Mucosa of descending colon (tissue), 3 donors: ENCODE measurements at regions not wholly inside any gene's neighbourhood (a gene's known extent, or its start where the extent isn't known, plus 50 kb on each side); places are given as distances from the start of the nearest gene placed in this dataset.

ENCODE experiments used
- ATAC-seq: fragments of 200-7000 bp; cut with Tn5 transposase; one replicate; pipeline ENCODE4 v1.9.1; 2020; ENCODE audit warnings: mild to moderate bottlenecking, moderate library complexity
- DNase-seq, 3 donors: peaks; one replicate each; pipeline ENCODE4 v3.0.0-alpha.2; 2020
- H3K36me3 ChIP-seq: fragments of 200-600 bp; one replicate; pipeline ENCODE4 v1.8.0; 2021; ENCODE audit warnings: low read depth, mild to moderate bottlenecking
- H3K4me1 ChIP-seq: fragments of 200-600 bp; one replicate; pipeline ENCODE4 v1.8.0; 2021; ENCODE audit warnings: low read depth, mild to moderate bottlenecking
- H3K4me3 ChIP-seq: fragments of 200-600 bp; one replicate; pipeline ENCODE4 v1.8.0; 2021; ENCODE audit warnings: mild to moderate bottlenecking
- H3K9me3 ChIP-seq: fragments of 200-600 bp; one replicate; pipeline ENCODE4 v1.8.0; 2021; ENCODE audit warnings: mild to moderate bottlenecking
- intact Hi-C, 2 donors: fragments of 100-400 bp; cut with DNase I in 1 of 2; cut with micrococcal nuclease in 1 of 2; formaldehyde crosslinking; loops; one replicate each; pipeline versions ENCODE4 v1.11.0 to v1.11.1; 2022; cut with DNase I, micrococcal nuclease
- TF ChIP-seq, protein P1 (sequence below): fragments of 200-600 bp; IDR thresholded peaks from one replicate; pipeline ENCODE4 v1.8.0; 2022; ENCODE audit warnings: antibody characterized with exemption, mild to moderate bottlenecking
- donor health status: DM: no; HTN: no; CAD: no; lungs with moderate emphysema.
- donor health status: DM: no; HTN: no; CAD: no.
- donor health status: DM: no; HTN: yes; CAD: no.

DNA sequence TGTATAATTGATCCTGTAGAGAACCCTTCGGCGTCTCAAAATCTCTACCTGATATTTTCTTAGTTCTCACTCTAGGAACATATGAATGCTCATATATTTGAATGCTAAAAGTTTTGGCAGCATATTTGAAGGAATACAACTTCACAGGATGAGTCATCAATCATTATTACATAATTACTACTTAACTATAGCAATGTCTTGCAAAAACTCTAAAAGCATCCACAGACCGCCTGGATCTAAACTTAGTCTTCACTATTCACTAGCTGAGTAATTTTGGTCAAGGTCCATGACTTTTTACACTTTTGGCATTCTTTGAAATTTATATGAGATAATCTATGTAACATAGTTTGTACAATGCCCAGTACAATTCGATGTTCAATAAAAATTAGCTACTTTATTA, 194.7 kb downstream of the DTHD1 start:
- ATAC-seq (no peak), DNase-seq (no peak)
- TF ChIP-seq, protein P1, sequence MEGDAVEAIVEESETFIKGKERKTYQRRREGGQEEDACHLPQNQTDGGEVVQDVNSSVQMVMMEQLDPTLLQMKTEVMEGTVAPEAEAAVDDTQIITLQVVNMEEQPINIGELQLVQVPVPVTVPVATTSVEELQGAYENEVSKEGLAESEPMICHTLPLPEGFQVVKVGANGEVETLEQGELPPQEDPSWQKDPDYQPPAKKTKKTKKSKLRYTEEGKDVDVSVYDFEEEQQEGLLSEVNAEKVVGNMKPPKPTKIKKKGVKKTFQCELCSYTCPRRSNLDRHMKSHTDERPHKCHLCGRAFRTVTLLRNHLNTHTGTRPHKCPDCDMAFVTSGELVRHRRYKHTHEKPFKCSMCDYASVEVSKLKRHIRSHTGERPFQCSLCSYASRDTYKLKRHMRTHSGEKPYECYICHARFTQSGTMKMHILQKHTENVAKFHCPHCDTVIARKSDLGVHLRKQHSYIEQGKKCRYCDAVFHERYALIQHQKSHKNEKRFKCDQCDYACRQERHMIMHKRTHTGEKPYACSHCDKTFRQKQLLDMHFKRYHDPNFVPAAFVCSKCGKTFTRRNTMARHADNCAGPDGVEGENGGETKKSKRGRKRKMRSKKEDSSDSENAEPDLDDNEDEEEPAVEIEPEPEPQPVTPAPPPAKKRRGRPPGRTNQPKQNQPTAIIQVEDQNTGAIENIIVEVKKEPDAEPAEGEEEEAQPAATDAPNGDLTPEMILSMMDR: no peak
- no peaks in the 10 kb centered on the region for H3K9me3 ChIP-seq
- intact Hi-C loops: no loop called here
- no peak overlapping the region for H3K4me3 ChIP-seq
- no peaks in the 10 kb centered on the region for H3K36me3 ChIP-seq
- no peaks in the 10 kb centered on the region for H3K4me1 ChIP-seq

DNA sequence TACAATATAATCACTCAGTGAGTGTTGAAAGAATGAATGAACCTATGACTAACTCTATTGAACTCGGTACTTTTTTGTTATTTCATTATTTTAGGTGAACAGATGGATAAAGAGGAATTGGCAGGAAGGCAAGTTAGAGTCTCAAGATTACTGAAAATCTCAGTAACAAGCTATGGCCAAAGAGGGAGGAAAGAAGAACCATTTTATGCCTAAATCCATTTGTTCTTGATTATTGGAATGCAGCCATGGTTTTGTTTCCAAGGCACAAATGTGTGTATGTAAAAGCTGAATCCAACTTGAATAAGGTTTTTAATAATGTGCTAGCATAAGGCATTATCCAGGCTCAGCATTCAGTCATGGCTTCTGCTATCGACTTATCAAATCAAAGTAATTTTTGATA, 196.4 kb downstream of the DTHD1 start:
- intact Hi-C loops: no loop called here
- H3K36me3 ChIP-seq: no peaks in the 10 kb centered on the region
- DNase-seq (no peak), ATAC-seq (no peak)
- H3K9me3 ChIP-seq: no peaks in the 10 kb centered on the region
- H3K4me1 ChIP-seq: no peaks in the 10 kb centered on the region
- H3K4me3 ChIP-seq: no peak overlapping the region
- TF ChIP-seq, protein P1: no peak

DNA sequence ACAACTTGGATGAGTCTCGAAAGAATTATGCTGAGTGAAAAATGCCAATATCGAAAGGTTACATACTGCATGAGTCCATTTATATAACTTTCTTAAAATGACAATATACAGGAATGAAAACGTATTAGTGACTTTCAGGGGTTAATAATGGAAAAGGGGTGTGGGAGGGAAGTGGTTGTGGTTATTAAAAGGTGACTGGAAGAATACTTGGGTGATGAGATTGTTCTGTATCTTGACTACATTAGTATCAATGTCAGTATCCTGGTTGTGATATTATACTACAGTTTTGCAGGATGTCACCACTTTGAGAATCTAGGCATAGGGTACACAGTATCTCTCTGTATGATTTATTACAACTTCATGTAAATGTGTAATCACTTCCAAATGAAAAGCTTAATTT, 204.5 kb downstream of the DTHD1 start:
- Histone ChIP-seq H3K9me3 (no peaks in the 10 kb centered on the region), H3K36me3 (no peaks in the 10 kb centered on the region), H3K4me3 (no peak overlapping the region), H3K4me1 (no peaks in the 10 kb centered on the region)
- intact Hi-C loops: no loop called here
- TF ChIP-seq, protein P1: no peak
- DNase-seq: no peak
- no peak for ATAC-seq

DNA sequence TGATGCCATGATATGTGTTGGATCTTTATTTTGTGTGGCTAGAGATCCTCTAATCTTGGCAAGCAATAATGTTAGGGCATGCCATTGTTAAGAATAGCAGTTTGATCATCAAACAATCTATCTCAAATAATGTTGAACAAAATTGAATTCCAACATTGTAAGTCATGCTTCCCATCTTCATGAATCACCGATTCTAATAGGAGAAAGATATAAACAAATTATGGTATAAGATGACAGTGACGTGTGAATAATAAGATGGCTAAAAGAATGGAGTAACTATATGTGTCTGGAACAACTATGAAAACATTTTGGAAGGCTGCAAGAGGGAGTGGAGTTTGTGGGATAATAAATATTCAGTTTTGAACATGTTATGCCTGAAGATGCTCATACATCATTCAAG, 208.4 kb downstream of the DTHD1 start:
- no peak for ATAC-seq
- Histone ChIP-seq H3K9me3 (no peaks in the 10 kb centered on the region), H3K4me3 (no peak overlapping the region), H3K36me3 (no peaks in the 10 kb centered on the region), H3K4me1 (no peaks in the 10 kb centered on the region)
- TF ChIP-seq, protein P1: no peak
- intact Hi-C loops: no loop called here
- DNase-seq: no peak

DNA sequence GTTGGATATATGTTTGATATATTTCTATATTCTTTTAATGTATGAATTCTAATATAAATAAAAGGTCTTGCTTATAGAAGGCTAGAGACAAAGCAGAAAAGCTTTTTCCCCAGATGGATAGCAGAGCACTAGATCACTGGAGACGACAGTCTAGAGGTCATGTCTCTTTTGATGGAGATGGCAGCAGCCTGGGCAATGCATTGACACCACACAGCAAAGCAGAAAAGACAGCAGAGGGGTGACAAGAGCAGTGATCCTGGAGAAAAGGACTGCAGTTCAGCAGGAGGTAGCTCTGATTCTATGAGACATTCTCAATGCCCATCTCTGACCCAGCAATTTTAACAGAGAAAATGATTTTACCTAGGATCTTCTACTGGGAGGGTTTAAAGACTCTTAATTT, 210.6 kb downstream of the DTHD1 start:
- no peak overlapping the region for H3K4me3 ChIP-seq
- intact Hi-C loops: no loop called here

DNA sequence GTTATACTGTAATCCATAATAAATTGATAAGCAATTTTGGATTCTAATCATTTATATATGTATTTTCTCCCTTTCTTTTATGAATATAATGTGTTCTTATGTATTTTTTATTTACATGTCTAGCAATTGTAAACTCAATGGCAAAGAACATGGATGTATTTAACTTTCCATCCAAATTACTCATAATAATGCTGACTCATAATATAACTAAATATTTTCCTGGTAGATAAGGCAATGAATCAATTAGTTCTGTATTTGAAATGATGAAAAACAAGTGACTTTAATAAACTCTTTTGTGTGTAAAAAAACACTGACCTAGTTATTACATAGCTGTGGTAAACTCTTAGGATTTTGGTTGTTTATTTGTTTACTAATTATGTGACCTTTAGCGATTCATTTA, 211.2 kb downstream of the DTHD1 start:
- H3K4me1 ChIP-seq: no peaks in the 10 kb centered on the region
- DNase-seq (no peak), ATAC-seq (no peak)
- intact Hi-C loops: no loop called here
- no peaks in the 10 kb centered on the region for H3K36me3 ChIP-seq
- no peaks in the 10 kb centered on the region for H3K9me3 ChIP-seq
- H3K4me3 ChIP-seq: no peak overlapping the region
- TF ChIP-seq, protein P1: no peak

More for the DNA sequence above, 210.6 kb downstream of the DTHD1 start:
- Histone ChIP-seq H3K9me3 (no peaks in the 10 kb centered on the region), H3K36me3 (no peaks in the 10 kb centered on the region), H3K4me1 (no peaks in the 10 kb centered on the region)
- DNase-seq (no peak), ATAC-seq (no peak)
- TF ChIP-seq, protein P1: no peak
